Sigmoid colon (tissue), 6 donors: ENCODE measurements at regions not wholly inside any gene's neighbourhood (a gene's known extent, or its start where the extent isn't known, plus 50 kb on each side); places are given as distances from the start of the nearest gene placed in this dataset.
"Not testable (repeated sequence)": the region's sequence is repeated elsewhere in the genome, so short reads cannot be mapped to it uniquely, and the experiment has no call there.

Experiments
- DNase-seq: peaks from one replicate; pipeline ENCODE4 v3.0.0-alpha.2; 2019
- H3K27ac ChIP-seq, 4 donors: fragments of 200-600 bp; sonication (generic); one replicate each; pipeline ENCODE4 v1.5.1; 2016 to 2019; ENCODE audit warnings: mild to moderate bottlenecking in 1 of 4
- H3K27me3 ChIP-seq, 3 donors: fragments of 200-600 bp; sonication (generic); one replicate each; pipeline ENCODE4 v1.5.1; 2019; ENCODE audit warnings: mild to moderate bottlenecking in 1 of 3
- H3K36me3 ChIP-seq, 4 donors: fragments of 200-600 bp; sonication (generic); one replicate each; pipeline ENCODE4 v1.5.1; 2016 to 2019
- H3K4me1 ChIP-seq, 4 donors: fragments of 200-600 bp; sonication (generic); one replicate each; pipeline ENCODE4 v1.5.1; 2017 to 2019
- H3K4me3 ChIP-seq, 4 donors: fragments of 200-600 bp; sonication (generic); one replicate each; pipeline ENCODE4 v1.5.1; 2017 to 2019; ENCODE audit warnings: mild to moderate bottlenecking in 2 of 4, moderate library complexity in 1 of 4
- H3K9me3 ChIP-seq, 4 donors: fragments of 200-600 bp in 3 of 4; sonication (generic) in 3 of 4; one replicate each; pipeline versions ENCODE4 v1.5.1 to v1.6.1; 2013 to 2019
- CTCF ChIP-seq, 4 experiments: fragments of 450-650 bp in 3 of 4; fragments of 200-600 bp in 1 of 4; IDR thresholded peaks; one replicate each; pipeline ENCODE4 v1.5.1; 2016 to 2019; ENCODE audit warnings: antibody characterized with exemption in 4 of 4, mild to moderate bottlenecking in 3 of 4, moderate library complexity in 2 of 4
- EP300 ChIP-seq, 4 donors: sonication (generic); formaldehyde crosslinking; IDR thresholded peaks; one replicate each; pipeline ENCODE4 v1.6.1; 2017; ENCODE audit warnings: antibody characterized with exemption in 4 of 4
- POLR2A ChIP-seq, 2 donors: fragments of 450-650 bp; IDR thresholded peaks; one replicate each; pipeline ENCODE4 v1.6.1; 2016; ENCODE audit warnings: antibody characterized with exemption in 2 of 2, mild to moderate bottlenecking in 2 of 2, moderate library complexity in 2 of 2
- POLR2AphosphoS5 ChIP-seq, 4 donors: sonication (generic); formaldehyde crosslinking; IDR thresholded peaks; one replicate each; pipeline ENCODE4 v1.6.1; 2017; ENCODE audit warnings: antibody characterized with exemption in 4 of 4
- WGBS, 2 donors: extraction: QIAGEN DNeasy Blood & Tissue Kit; methylation state at CpG; one replicate each; pipeline ENCODE4 v1.1.7; 2013; 5-methylcytosine and 5-hydroxymethylcytosine counted together
- intact Hi-C: fragments of 100-400 bp; cut with DNase I; formaldehyde crosslinking; loops from one replicate; pipeline ENCODE4 v1.15.1; 2023
- small RNA-seq, 3 donors: library from RNA; depleted of rRNA; stranded (forward); fragments of <200 nt; gene quantifications; one replicate each; pipeline ENCODE3, GENCODE V24; 2016
- donor health status: healthy with polysubstance abuse.
- donor health status: healthy.

- Histone ChIP-seq H3K36me3 (no peaks in the 10 kb centered on the region), H3K27ac (no peak overlapping the region), H3K27me3 (no peaks in the 10 kb centered on the region), H3K9me3 (peaks cover 0 to 2% (median 0%) of the 10 kb centered on the region in 4 donors), H3K4me3 (no peak overlapping the region), H3K4me1 (no peaks in the 10 kb centered on the region)
- no peak for DNase-seq
- 67 to 84% methylated on average over 4 of the region's 4 CpGs for WGBS, 2 donors
- intact Hi-C loops = no loop called here
- TF ChIP-seq POLR2A (IDR thresholded peaks at IDR 0.05) = no peak
- no peak for TF ChIP-seq POLR2AphosphoS5 (IDR thresholded peaks at IDR 0.05)
- no peak for TF ChIP-seq CTCF (IDR thresholded peaks at IDR 0.05)
- TF ChIP-seq EP300 (IDR thresholded peaks at IDR 0.05) = no peak
These were observed 95.0 kb downstream of the QRSL1 start for GRCh38 chr6:106724337-106724736.

GRCh38 chr6:106723419-106723818, 94.0 kb downstream of the QRSL1 start:
- WGBS, 2 donors = 95 to 97% methylated on average over 2 of the region's 2 CpGs
- intact Hi-C loops, H3K4me1 ChIP-seq, H3K9me3 ChIP-seq, H3K36me3 ChIP-seq, H3K27ac ChIP-seq, DNase-seq, H3K4me3 ChIP-seq, H3K27me3 ChIP-seq: not testable (repeated sequence)

GRCh38 chr6:106721189-106721588, 91.8 kb downstream of the QRSL1 start:
- H3K27me3 ChIP-seq, intact Hi-C loops, H3K4me3 ChIP-seq, H3K36me3 ChIP-seq, H3K9me3 ChIP-seq, DNase-seq, H3K27ac ChIP-seq, H3K4me1 ChIP-seq: not testable (repeated sequence)
- 23 to 74% methylated on average over 3 of the region's 4 CpGs for WGBS, 2 donors

Small RNAs in the stretch of these regions (small RNA-seq; reads per million reads assigned to genes)
- gene MIR587 (0 reads per million in 3 donors), gene RNU6-117P (0 reads per million in 3 donors)
